ENCODE measurements at regions not wholly inside any gene's neighbourhood (a gene's known extent, or its start where the extent isn't known, plus 50 kb on each side); places are given as distances from the start of the nearest gene placed in this dataset.
"Not testable (repeated sequence)": the region's sequence is repeated elsewhere in the genome, so short reads cannot be mapped to it uniquely, and the experiment has no call there.

GRCh38 chr3:118162627-118163588 is 871.7 kb downstream of the IGSF11 start:
- H3K9me3 ChIP-seq (ENCODE audit: low read length); H3K27ac ChIP-seq (ENCODE audit: low read depth, low read length); H3K36me3 Mint-ChIP-seq; H3K27me3 Mint-ChIP-seq; H3K27me3 ChIP-seq (ENCODE audit: insufficient read depth, low read length, poor library complexity, severe bottlenecking); CTCF ChIA-PET; H3K4me1 Mint-ChIP-seq; H3K4me3 ChIP-seq (ENCODE audit: low read length); H3K4me3 Mint-ChIP-seq; DNase-seq; H3K27ac Mint-ChIP-seq; H3K36me3 ChIP-seq (ENCODE audit: insufficient read depth, low read length); POLR2A ChIA-PET; H3K4me1 ChIP-seq (ENCODE audit: insufficient read depth, low read length): not testable (repeated sequence)
- peaks cover 8 to 39% (median 14%) of the 10 kb centered on the region in 5 donors for H3K9me3 Mint-ChIP-seq

- Mint-ChIP-seq H3K4me3 (no peak overlapping the region), H3K36me3 (no peaks in the 10 kb centered on the region), H3K27me3 (no peaks in the 10 kb centered on the region), H3K9me3 (peaks cover 2 to 32% (median 10%) of the 10 kb centered on the region in 5 donors), H3K27ac (no peak overlapping the region), H3K4me1 (no peaks in the 10 kb centered on the region)
- H3K9me3 ChIP-seq (ENCODE audit: low read length): no peaks in the 10 kb centered on the region
- DNase-seq: no peak
- no peaks in the 10 kb centered on the region for H3K36me3 ChIP-seq (ENCODE audit: insufficient read depth, low read length)
- ChIA-PET POLR2A (no interaction called here), CTCF (no interaction called here)
- H3K27ac ChIP-seq (ENCODE audit: low read depth, low read length): no peak overlapping the region
- no peaks in the 10 kb centered on the region for H3K4me1 ChIP-seq (ENCODE audit: insufficient read depth, low read length)
- H3K27me3 ChIP-seq (ENCODE audit: insufficient read depth, low read length, poor library complexity, severe bottlenecking): no peaks in the 10 kb centered on the region
- no peak overlapping the region for H3K4me3 ChIP-seq (ENCODE audit: low read length)
Measured at GRCh38 chr3:118165413-118165812, 869.2 kb downstream of the IGSF11 start.

- Mint-ChIP-seq H3K27ac (no peak overlapping the region), H3K9me3 (peaks cover 5 to 31% (median 13%) of the 10 kb centered on the region in 5 donors), H3K27me3 (no peaks in the 10 kb centered on the region), H3K4me1 (no peaks in the 10 kb centered on the region), H3K4me3 (no peak overlapping the region), H3K36me3 (no peaks in the 10 kb centered on the region)
- no peaks in the 10 kb centered on the region for H3K9me3 ChIP-seq (ENCODE audit: low read length)
- ChIA-PET CTCF (no interaction called here), POLR2A (no interaction called here)
- no peaks in the 10 kb centered on the region for H3K36me3 ChIP-seq (ENCODE audit: insufficient read depth, low read length)
- H3K27me3 ChIP-seq (ENCODE audit: insufficient read depth, low read length, poor library complexity, severe bottlenecking): no peaks in the 10 kb centered on the region
- H3K27ac ChIP-seq (ENCODE audit: low read depth, low read length): no peak overlapping the region
- no peak overlapping the region for H3K4me3 ChIP-seq (ENCODE audit: low read length)
- no peaks in the 10 kb centered on the region for H3K4me1 ChIP-seq (ENCODE audit: insufficient read depth, low read length)
- no peak for DNase-seq
Measured at GRCh38 chr3:118167571-118167970, 867.1 kb downstream of the IGSF11 start.

- ChIA-PET POLR2A (no interaction called here), CTCF (no interaction called here)
Measured at GRCh38 chr3:118168175-118168574, 866.5 kb downstream of the IGSF11 start.

GRCh38 chr3:118171236-118171852 is 863.3 kb downstream of the IGSF11 start:
- no peak overlapping the region for H3K4me3 Mint-ChIP-seq
- no peaks in the 10 kb centered on the region for H3K4me1 Mint-ChIP-seq
- Histone ChIP-seq H3K36me3 (ENCODE audit: insufficient read depth, low read length) (no peaks in the 10 kb centered on the region), H3K4me3 (ENCODE audit: low read length) (no peak overlapping the region), H3K4me1 (ENCODE audit: insufficient read depth, low read length) (no peaks in the 10 kb centered on the region), H3K27ac (ENCODE audit: low read depth, low read length) (no peak overlapping the region), H3K9me3 (ENCODE audit: low read length) (no peaks in the 10 kb centered on the region), H3K27me3 (ENCODE audit: insufficient read depth, low read length, poor library complexity, severe bottlenecking) (no peaks in the 10 kb centered on the region)
- no peaks in the 10 kb centered on the region for H3K36me3 Mint-ChIP-seq
- ChIA-PET CTCF (no interaction called here), POLR2A (no interaction called here)
- H3K27ac Mint-ChIP-seq: no peak overlapping the region
- DNase-seq: no peak
- peaks cover 1 to 42% (median 10%) of the 10 kb centered on the region in 5 donors for H3K9me3 Mint-ChIP-seq
- H3K27me3 Mint-ChIP-seq: no peaks in the 10 kb centered on the region

More at GRCh38 chr3:118168175-118168574, 866.5 kb downstream of the IGSF11 start:
- Mint-ChIP-seq H3K36me3 (no peaks in the 10 kb centered on the region), H3K27ac (no peak overlapping the region), H3K27me3 (no peaks in the 10 kb centered on the region), H3K9me3 (peaks cover 4 to 31% (median 13%) of the 10 kb centered on the region in 5 donors), H3K4me3 (no peak overlapping the region), H3K4me1 (no peaks in the 10 kb centered on the region)
- H3K36me3 ChIP-seq (ENCODE audit: insufficient read depth, low read length): no peaks in the 10 kb centered on the region
- no peaks in the 10 kb centered on the region for H3K9me3 ChIP-seq (ENCODE audit: low read length)
- no peak overlapping the region for H3K4me3 ChIP-seq (ENCODE audit: low read length)
- H3K27ac ChIP-seq (ENCODE audit: low read depth, low read length): no peak overlapping the region
- no peaks in the 10 kb centered on the region for H3K4me1 ChIP-seq (ENCODE audit: insufficient read depth, low read length)
- H3K27me3 ChIP-seq (ENCODE audit: insufficient read depth, low read length, poor library complexity, severe bottlenecking): no peaks in the 10 kb centered on the region
- no peak for DNase-seq

- no peaks in the 10 kb centered on the region for H3K27me3 ChIP-seq (ENCODE audit: insufficient read depth, low read length, poor library complexity, severe bottlenecking)
- Mint-ChIP-seq H3K4me3 (no peak overlapping the region), H3K4me1 (no peaks in the 10 kb centered on the region), H3K27me3 (no peaks in the 10 kb centered on the region), H3K27ac (no peak overlapping the region), H3K36me3 (no peaks in the 10 kb centered on the region), H3K9me3 (peaks cover 5 to 20% (median 11%) of the 10 kb centered on the region in 5 donors)
- no peak overlapping the region for H3K4me3 ChIP-seq (ENCODE audit: low read length)
- H3K27ac ChIP-seq (ENCODE audit: low read depth, low read length): no peak overlapping the region
- ChIA-PET CTCF (no interaction called here), POLR2A (no interaction called here)
- DNase-seq: no peak
- no peaks in the 10 kb centered on the region for H3K9me3 ChIP-seq (ENCODE audit: low read length)
- no peaks in the 10 kb centered on the region for H3K36me3 ChIP-seq (ENCODE audit: insufficient read depth, low read length)
- no peaks in the 10 kb centered on the region for H3K4me1 ChIP-seq (ENCODE audit: insufficient read depth, low read length)
Measured at GRCh38 chr3:118180853-118181252, 853.8 kb downstream of the IGSF11 start.

- POLR2A ChIA-PET: no interaction called here
- H3K4me3 Mint-ChIP-seq: no peak overlapping the region
Measured at GRCh38 chr3:118181274-118181673, 853.4 kb downstream of the IGSF11 start.

GRCh38 chr3:118186051-118186450 is 848.6 kb downstream of the IGSF11 start:
- Histone ChIP-seq H3K36me3 (ENCODE audit: insufficient read depth, low read length) (no peaks in the 10 kb centered on the region), H3K9me3 (ENCODE audit: low read length) (no peaks in the 10 kb centered on the region), H3K27me3 (ENCODE audit: insufficient read depth, low read length, poor library complexity, severe bottlenecking) (no peaks in the 10 kb centered on the region), H3K4me1 (ENCODE audit: insufficient read depth, low read length) (no peaks in the 10 kb centered on the region), H3K4me3 (ENCODE audit: low read length) (no peak overlapping the region), H3K27ac (ENCODE audit: low read depth, low read length) (no peak overlapping the region)
- no peak for DNase-seq
- no peaks in the 10 kb centered on the region for H3K36me3 Mint-ChIP-seq
- CTCF ChIA-PET: no interaction called here
- POLR2A ChIA-PET: no interaction called here
- peaks cover 7 to 16% (median 13%) of the 10 kb centered on the region in 5 donors for H3K9me3 Mint-ChIP-seq
- no peak overlapping the region for H3K27ac Mint-ChIP-seq
- H3K27me3 Mint-ChIP-seq: no peaks in the 10 kb centered on the region
- H3K4me1 Mint-ChIP-seq: no peaks in the 10 kb centered on the region
- H3K4me3 Mint-ChIP-seq: no peak overlapping the region

More at GRCh38 chr3:118181274-118181673, 853.4 kb downstream of the IGSF11 start:
- no peaks in the 10 kb centered on the region for H3K27me3 Mint-ChIP-seq
- CTCF ChIA-PET: no interaction called here
- Histone ChIP-seq H3K27ac (ENCODE audit: low read depth, low read length) (no peak overlapping the region), H3K9me3 (ENCODE audit: low read length) (no peaks in the 10 kb centered on the region), H3K4me3 (ENCODE audit: low read length) (no peak overlapping the region), H3K36me3 (ENCODE audit: insufficient read depth, low read length) (no peaks in the 10 kb centered on the region), H3K27me3 (ENCODE audit: insufficient read depth, low read length, poor library complexity, severe bottlenecking) (no peaks in the 10 kb centered on the region), H3K4me1 (ENCODE audit: insufficient read depth, low read length) (no peaks in the 10 kb centered on the region)
- H3K4me1 Mint-ChIP-seq: no peaks in the 10 kb centered on the region
- no peaks in the 10 kb centered on the region for H3K36me3 Mint-ChIP-seq
- DNase-seq: no peak
- peaks cover 7 to 16% (median 11%) of the 10 kb centered on the region in 5 donors for H3K9me3 Mint-ChIP-seq
- no peak overlapping the region for H3K27ac Mint-ChIP-seq

Measured in CD8-positive, alpha-beta memory T cell (primary cell).